ENCODE measurements at regions not wholly inside any gene's neighbourhood (a gene's known extent, or its start where the extent isn't known, plus 50 kb on each side); places are given as distances from the start of the nearest gene placed in this dataset.

- no peak for DNase-seq (ENCODE audit: low spot score)
These were observed 258.0 kb downstream of the GLI2 start for GRCh38 chr2:120993661-120994060.

- no peak for DNase-seq (ENCODE audit: low spot score)
These were observed 258.8 kb downstream of the GLI2 start for GRCh38 chr2:120994301-120994995.

- no peak for DNase-seq (ENCODE audit: low spot score)
These were observed 259.5 kb downstream of the GLI2 start for GRCh38 chr2:120995152-120995551.

- DNase-seq (ENCODE audit: low spot score): no peak
These were observed 260.1 kb downstream of the GLI2 start for GRCh38 chr2:120995656-120996190.

- DNase-seq (ENCODE audit: low spot score): no peak
These were observed 263.9 kb downstream of the GLI2 start for GRCh38 chr2:120999377-121000097.

- no peak for DNase-seq (ENCODE audit: low spot score)
These were observed 265.1 kb downstream of the GLI2 start for GRCh38 chr2:121000804-121001203.

- no peak for DNase-seq (ENCODE audit: low spot score)
These were observed 266.0 kb downstream of the GLI2 start for GRCh38 chr2:121001641-121002040.

- DNase-seq (ENCODE audit: low spot score): no peak
These were observed 266.9 kb downstream of the GLI2 start for GRCh38 chr2:121002597-121002996.

- no peak for DNase-seq (ENCODE audit: low spot score)
These were observed 267.7 kb downstream of the GLI2 start for GRCh38 chr2:121003391-121003790.

- no peak for DNase-seq (ENCODE audit: low spot score)
These were observed 268.7 kb downstream of the GLI2 start for GRCh38 chr2:121004359-121004758.

- no peak for DNase-seq (ENCODE audit: low spot score)
These were observed 269.3 kb downstream of the GLI2 start for GRCh38 chr2:121004950-121005349.

GRCh38 chr2:121005453-121005852 lies 269.8 kb downstream of the GLI2 start:
- DNase-seq (ENCODE audit: low spot score): no peak

- DNase-seq (ENCODE audit: low spot score): no peak
These were observed 271.2 kb downstream of the GLI2 start for GRCh38 chr2:121006743-121007489.

GRCh38 chr2:121007490-121007853 lies 271.8 kb downstream of the GLI2 start:
- no peak for DNase-seq (ENCODE audit: low spot score)

GRCh38 chr2:121008975-121009374 lies 273.3 kb downstream of the GLI2 start:
- no peak for DNase-seq (ENCODE audit: low spot score)

- DNase-seq (ENCODE audit: low spot score): no peak
These were observed 274.0 kb downstream of the TFCP2L1 start for GRCh38 chr2:121010998-121011397.

- DNase-seq (ENCODE audit: low spot score): no peak
These were observed 270.1 kb downstream of the TFCP2L1 start for GRCh38 chr2:121014876-121015275.

- no peak for DNase-seq (ENCODE audit: low spot score)
These were observed 269.0 kb downstream of the TFCP2L1 start for GRCh38 chr2:121015971-121016485.

GRCh38 chr2:121017396-121017795 lies 267.6 kb downstream of the TFCP2L1 start:
- DNase-seq (ENCODE audit: low spot score): no peak

- no peak for DNase-seq (ENCODE audit: low spot score)
These were observed 266.6 kb downstream of the TFCP2L1 start for GRCh38 chr2:121018136-121019061.

- DNase-seq (ENCODE audit: low spot score): no peak
These were observed 265.9 kb downstream of the TFCP2L1 start for GRCh38 chr2:121019071-121019470.
